CD8-positive, alpha-beta memory T cell (primary cell): ENCODE measurements at regions not wholly inside any gene's neighbourhood (a gene's known extent, or its start where the extent isn't known, plus 50 kb on each side); places are given as distances from the start of the nearest gene placed in this dataset.
"Not testable (repeated sequence)": the region's sequence is repeated elsewhere in the genome, so short reads cannot be mapped to it uniquely, and the experiment has no call there.

Source experiments
- CTCF ChIA-PET: fragments of 350-600 bp; sonication (Branson Sonifier 250); formaldehyde crosslinking; loops from one replicate; lab custom pipeline; 2021; ENCODE audit warnings: antibody characterized with exemption; lab: Charles Lee
- POLR2A ChIA-PET: fragments of 350-600 bp; sonication (Branson Sonifier 250); formaldehyde crosslinking; loops from one replicate; lab custom pipeline; 2021; ENCODE audit warnings: antibody characterized with exemption; lab: Charles Lee
- DNase-seq, 5 donors: peaks; one replicate each; pipeline versions ENCODE4 v3.0.0 to v3.0.0-alpha.2; 2020 to 2022; ENCODE audit warnings: mixed read lengths in 1 of 5
- H3K27ac ChIP-seq: one replicate; pipeline ENCODE4 v1.7.0; 2013; ENCODE audit warnings: low read depth, mild to moderate bottlenecking, low read length, moderate library complexity
- H3K27me3 ChIP-seq: 2 replicates; pipeline ENCODE4 v1.7.0; 2013; ENCODE audit warnings: low read length, mild to moderate bottlenecking; ENCODE audit not compliant: insufficient read depth, poor library complexity, severe bottlenecking
- H3K36me3 ChIP-seq: 2 replicates; pipeline ENCODE4 v1.7.0; 2013; ENCODE audit warnings: mild to moderate bottlenecking, low read length, moderate library complexity; ENCODE audit not compliant: insufficient read depth
- H3K4me1 ChIP-seq: 2 replicates; pipeline ENCODE4 v1.7.0; 2013; ENCODE audit warnings: mild to moderate bottlenecking, low read length, moderate library complexity; ENCODE audit not compliant: insufficient read depth
- H3K4me3 ChIP-seq: 2 replicates; pipeline ENCODE4 v1.7.0; 2013; ENCODE audit warnings: mild to moderate bottlenecking, low read length
- H3K9me3 ChIP-seq: 2 replicates; pipeline ENCODE4 v1.7.0; 2013; ENCODE audit warnings: mild to moderate bottlenecking, low read length
- H3K27ac Mint-ChIP-seq, 8 donors: one replicate each; pipeline ENCODE4 v1.8.0; 2020 to 2021; ENCODE audit warnings: mixed read lengths in 8 of 8, mild to moderate bottlenecking in 6 of 8, inconsistent platforms in 3 of 8, moderate library complexity in 3 of 8
- H3K27me3 Mint-ChIP-seq, 2 donors: one replicate each; pipeline ENCODE4 v1.8.0; 2020 to 2021; ENCODE audit warnings: mixed read lengths in 2 of 2, mild to moderate bottlenecking in 1 of 2, moderate library complexity in 1 of 2
- H3K36me3 Mint-ChIP-seq, 3 donors: one replicate each; pipeline ENCODE4 v1.8.0; 2020 to 2021; ENCODE audit warnings: mixed read lengths in 3 of 3, inconsistent platforms in 1 of 3, mild to moderate bottlenecking in 1 of 3
- H3K4me1 Mint-ChIP-seq, 3 donors: one replicate each; pipeline ENCODE4 v1.8.0; 2020 to 2021; ENCODE audit warnings: mixed read lengths in 3 of 3, inconsistent platforms in 1 of 3, mild to moderate bottlenecking in 1 of 3
- H3K4me3 Mint-ChIP-seq, 7 donors: one replicate each; pipeline ENCODE4 v1.8.0; 2020 to 2021; ENCODE audit warnings: mixed read lengths in 7 of 7, mild to moderate bottlenecking in 6 of 7, moderate library complexity in 4 of 7, inconsistent platforms in 2 of 7
- H3K9me3 Mint-ChIP-seq, 5 donors: one replicate each; pipeline ENCODE4 v1.8.0; 2020 to 2022; ENCODE audit warnings: mixed read lengths in 5 of 5, mild to moderate bottlenecking in 3 of 5, moderate library complexity in 2 of 5, inconsistent platforms in 1 of 5

- ChIA-PET CTCF (no interaction called here), POLR2A (no interaction called here)
- peaks cover 0 to 8% (median 3%) of the 10 kb centered on the region in 5 donors for H3K9me3 Mint-ChIP-seq
- Histone ChIP-seq H3K4me1 (peaks cover 14% of the 10 kb centered on the region), H3K27ac (no peak overlapping the region), H3K4me3 (no peak overlapping the region), H3K36me3 (no peaks in the 10 kb centered on the region), H3K27me3 (no peaks in the 10 kb centered on the region), H3K9me3 (no peaks in the 10 kb centered on the region)
- H3K27ac Mint-ChIP-seq: no peak overlapping the region
- no peak for DNase-seq
- H3K27me3 Mint-ChIP-seq: peaks cover 0 to 3% of the 10 kb centered on the region in 2 donors
- peaks cover 0 to 21% (median 5%) of the 10 kb centered on the region in 3 donors for H3K4me1 Mint-ChIP-seq
- peaks cover 0 to 4% (median 0%) of the 10 kb centered on the region in 3 donors for H3K36me3 Mint-ChIP-seq
- no peak overlapping the region for H3K4me3 Mint-ChIP-seq
These were observed 582.2 kb upstream of the ARID1B start for GRCh38 chr6:156194981-156195380.

- H3K9me3 Mint-ChIP-seq: peaks cover 0 to 3% (median 3%) of the 10 kb centered on the region in 5 donors
- ChIA-PET CTCF (no interaction called here), POLR2A (no interaction called here)
These were observed 583.8 kb upstream of the ARID1B start for GRCh38 chr6:156193381-156193780.

GRCh38 chr6:156191895-156192294, 585.3 kb upstream of the ARID1B start:
- Histone ChIP-seq H3K27ac (no peak overlapping the region), H3K36me3 (no peaks in the 10 kb centered on the region), H3K4me3 (no peak overlapping the region), H3K9me3 (no peaks in the 10 kb centered on the region), H3K4me1 (peaks cover 8% of the 10 kb centered on the region), H3K27me3 (no peaks in the 10 kb centered on the region)
- no peak overlapping the region for H3K27ac Mint-ChIP-seq
- peaks cover 0 to 3% (median 3%) of the 10 kb centered on the region in 5 donors for H3K9me3 Mint-ChIP-seq
- no peak overlapping the region for H3K4me3 Mint-ChIP-seq
- peaks cover 0 to 10% (median 0%) of the 10 kb centered on the region in 3 donors for H3K4me1 Mint-ChIP-seq
- H3K36me3 Mint-ChIP-seq: peaks cover 0 to 3% (median 0%) of the 10 kb centered on the region in 3 donors
- CTCF ChIA-PET: no interaction called here
- H3K27me3 Mint-ChIP-seq: peaks cover 0 to 3% of the 10 kb centered on the region in 2 donors
- no peak for DNase-seq
- POLR2A ChIA-PET: no interaction called here

More at GRCh38 chr6:156193381-156193780, 583.8 kb upstream of the ARID1B start:
- Mint-ChIP-seq H3K36me3 (peaks cover 0 to 3% (median 0%) of the 10 kb centered on the region in 3 donors), H3K27ac (peak overlapping the region in 1 of 8 donors; percentile 64), H3K27me3 (peaks cover 0 to 3% of the 10 kb centered on the region in 2 donors), H3K4me3 (no peak overlapping the region), H3K4me1 (peaks cover 0 to 21% (median 5%) of the 10 kb centered on the region in 3 donors)
- Histone ChIP-seq H3K4me1 (peaks cover 14% of the 10 kb centered on the region), H3K4me3 (no peak overlapping the region), H3K27me3 (no peaks in the 10 kb centered on the region), H3K9me3 (no peaks in the 10 kb centered on the region), H3K27ac (no peak overlapping the region), H3K36me3 (no peaks in the 10 kb centered on the region)
- DNase-seq: no peak

- CTCF ChIA-PET, H3K4me3 ChIP-seq, H3K4me1 ChIP-seq, H3K27me3 Mint-ChIP-seq, DNase-seq, POLR2A ChIA-PET, H3K4me1 Mint-ChIP-seq, H3K36me3 Mint-ChIP-seq, H3K9me3 ChIP-seq, H3K27ac ChIP-seq, H3K36me3 ChIP-seq, H3K9me3 Mint-ChIP-seq, H3K4me3 Mint-ChIP-seq, H3K27me3 ChIP-seq: not testable (repeated sequence)
- peak overlapping the region in 1 of 8 donors; percentile 92 for H3K27ac Mint-ChIP-seq
These were observed 585.8 kb upstream of the ARID1B start for GRCh38 chr6:156191390-156191789.

- Histone ChIP-seq H3K27ac (no peak overlapping the region), H3K27me3 (no peaks in the 10 kb centered on the region), H3K4me3 (no peak overlapping the region), H3K9me3 (no peaks in the 10 kb centered on the region), H3K4me1 (peaks cover 7% of the 10 kb centered on the region), H3K36me3 (no peaks in the 10 kb centered on the region)
- Mint-ChIP-seq H3K4me3 (no peak overlapping the region), H3K4me1 (peaks cover 0 to 8% (median 0%) of the 10 kb centered on the region in 3 donors), H3K9me3 (peaks cover 0 to 3% (median 3%) of the 10 kb centered on the region in 5 donors), H3K27me3 (peaks cover 0 to 4% of the 10 kb centered on the region in 2 donors), H3K27ac (no peak overlapping the region), H3K36me3 (peaks cover 0 to 3% (median 0%) of the 10 kb centered on the region in 3 donors)
- no peak for DNase-seq
- POLR2A ChIA-PET: no interaction called here
- CTCF ChIA-PET: no interaction called here
These were observed 586.9 kb upstream of the ARID1B start for GRCh38 chr6:156190270-156190669.

- POLR2A ChIA-PET: no interaction called here
- H3K9me3 ChIP-seq: no peaks in the 10 kb centered on the region
These were observed 587.5 kb upstream of the ARID1B start for GRCh38 chr6:156189714-156190113.

GRCh38 chr6:156189195-156189594, 588.0 kb upstream of the ARID1B start:
- Histone ChIP-seq H3K36me3 (no peaks in the 10 kb centered on the region), H3K27me3 (no peaks in the 10 kb centered on the region), H3K4me3 (no peak overlapping the region), H3K9me3 (no peaks in the 10 kb centered on the region), H3K4me1 (peaks cover 7% of the 10 kb centered on the region), H3K27ac (no peak overlapping the region)
- Mint-ChIP-seq H3K36me3 (peaks cover 0 to 3% (median 0%) of the 10 kb centered on the region in 3 donors), H3K9me3 (peaks cover 0 to 3% (median 0%) of the 10 kb centered on the region in 5 donors), H3K4me3 (no peak overlapping the region), H3K27ac (peak overlapping the region in 1 of 8 donors; percentile 14), H3K27me3 (peaks cover 0 to 4% of the 10 kb centered on the region in 2 donors), H3K4me1 (peaks cover 0 to 8% (median 0%) of the 10 kb centered on the region in 3 donors)
- DNase-seq: no peak
- CTCF ChIA-PET: no interaction called here
- POLR2A ChIA-PET: no interaction called here

More at GRCh38 chr6:156189714-156190113, 587.5 kb upstream of the ARID1B start:
- H3K27ac Mint-ChIP-seq: no peak overlapping the region
- Histone ChIP-seq H3K4me1 (peaks cover 7% of the 10 kb centered on the region), H3K4me3 (no peak overlapping the region), H3K36me3 (no peaks in the 10 kb centered on the region), H3K27me3 (no peaks in the 10 kb centered on the region), H3K27ac (no peak overlapping the region)
- DNase-seq: no peak
- peaks cover 0 to 3% (median 0%) of the 10 kb centered on the region in 5 donors for H3K9me3 Mint-ChIP-seq
- peaks cover 0 to 4% of the 10 kb centered on the region in 2 donors for H3K27me3 Mint-ChIP-seq
- peaks cover 0 to 8% (median 0%) of the 10 kb centered on the region in 3 donors for H3K4me1 Mint-ChIP-seq
- H3K4me3 Mint-ChIP-seq: no peak overlapping the region
- CTCF ChIA-PET: no interaction called here
- H3K36me3 Mint-ChIP-seq: peaks cover 0 to 3% (median 0%) of the 10 kb centered on the region in 3 donors

- Histone ChIP-seq H3K4me3 (no peak overlapping the region), H3K4me1 (no peaks in the 10 kb centered on the region), H3K27ac (no peak overlapping the region), H3K27me3 (no peaks in the 10 kb centered on the region), H3K9me3 (no peaks in the 10 kb centered on the region), H3K36me3 (no peaks in the 10 kb centered on the region)
- DNase-seq: no peak
- Mint-ChIP-seq H3K27me3 (peaks cover 0 to 1% of the 10 kb centered on the region in 2 donors), H3K4me1 (peaks cover 0 to 5% (median 0%) of the 10 kb centered on the region in 3 donors), H3K27ac (no peak overlapping the region), H3K36me3 (peaks cover 0 to 3% (median 0%) of the 10 kb centered on the region in 3 donors), H3K4me3 (no peak overlapping the region), H3K9me3 (peaks cover 0 to 4% (median 0%) of the 10 kb centered on the region in 5 donors)
- ChIA-PET CTCF (no interaction called here), POLR2A (no interaction called here)
These were observed 592.1 kb upstream of the ARID1B start for GRCh38 chr6:156185113-156185512.
